Panc1 (cell line): ENCODE measurements at regions not wholly inside any gene's neighbourhood (a gene's known extent, or its start where the extent isn't known, plus 50 kb on each side); places are given as distances from the start of the nearest gene placed in this dataset.

Source experiments
- ATAC-seq: fragments of 200-7000 bp; cut with Tn5 transposase; 2 replicates; pipeline ENCODE4 v1.9.1; 2020; ENCODE audit warnings: mild to moderate bottlenecking, moderate library complexity
- BruUV-seq: library from RNA; stranded (reverse); fragments of 400-500 nt; replicated peaks from 2 replicates; lab custom pipeline; 2021; lab: Mats Ljungman, UMichigan
- CTCF ChIA-PET: fragments of 300-600 bp; sonication (Branson Sonifier 250); formaldehyde crosslinking; loops from one replicate; lab custom pipeline; 2022; ENCODE audit warnings: antibody characterized with exemption; lab: Charles Lee
- POLR2A ChIA-PET: fragments of 300-600 bp; sonication (Branson Sonifier 250); formaldehyde crosslinking; loops from one replicate; lab custom pipeline; 2022; ENCODE audit warnings: antibody characterized with exemption; lab: Charles Lee
- DNase-seq: peaks from one replicate; pipeline ENCODE4 v3.0.0-alpha.2; 2010; ENCODE audit warnings: low read depth, low spot score
- H3K27ac ChIP-seq: 2 replicates; pipeline ENCODE4 v1.5.1; 2011; ENCODE audit warnings: mild to moderate bottlenecking, low read length, inconsistent platforms
- H3K27me3 ChIP-seq: fragments of 200-500 bp; sonication (Bioruptor generic); 2 replicates; pipeline ENCODE4 v1.6.0; 2014; ENCODE audit warnings: low read length, inconsistent platforms; ENCODE audit not compliant: control insufficient read depth, insufficient read depth
- H3K36me3 ChIP-seq: fragments of 200-500 bp; sonication (Bioruptor generic); 2 replicates; pipeline ENCODE4 v1.5.1; 2014; ENCODE audit warnings: inconsistent platforms, mild to moderate bottlenecking, low read length, moderate library complexity; ENCODE audit not compliant: control insufficient read depth, insufficient read depth
- H3K4me1 ChIP-seq: 2 replicates; pipeline ENCODE4 v1.5.1; 2011; ENCODE audit warnings: inconsistent platforms, mild to moderate bottlenecking, low read length, moderate library complexity; ENCODE audit not compliant: control insufficient read depth, insufficient read depth
- H3K4me3 ChIP-seq, 2 experiments: 2 replicates each; pipeline ENCODE4 v1.5.1; 2011 to 2012; ENCODE audit warnings: low read depth in 2 of 2, low read length in 2 of 2, mild to moderate bottlenecking in 2 of 2, inconsistent platforms in 1 of 2, moderate library complexity in 1 of 2
- H3K9me3 ChIP-seq: fragments of 200-500 bp; sonication (Bioruptor generic); 2 replicates; pipeline ENCODE4 v1.5.1; 2014; ENCODE audit warnings: low read depth, mild to moderate bottlenecking, inconsistent platforms, low read length, moderate library complexity; ENCODE audit not compliant: control insufficient read depth, insufficient read depth
- POLR2AphosphoS5 ChIP-seq: IDR thresholded peaks from 2 replicates; pipeline ENCODE4 v1.6.1; 2012; ENCODE audit warnings: mild to moderate bottlenecking, low read depth, low read length, moderate library complexity
- SIN3A ChIP-seq: IDR thresholded peaks from 2 replicates; pipeline ENCODE4 v1.6.1; 2012; ENCODE audit warnings: low read depth, mild to moderate bottlenecking, low read length, moderate library complexity, borderline replicate concordance; ENCODE audit not compliant: insufficient read depth
- TCF7L2 ChIP-seq: IDR thresholded peaks from 2 replicates; pipeline ENCODE4 v1.6.1; 2011; ENCODE audit warnings: mild to moderate bottlenecking, low read depth, low read length, inconsistent platforms
- in situ Hi-C: cut with HindIII; loops from 2 replicates; pipeline ENCODE4 v1.10.0; 2016; ENCODE audit warnings: low sequenced_read_pairs, low pct_unique_long_range_greater_than_20kb
- intact Hi-C: fragments of 100-400 bp; cut with micrococcal nuclease; formaldehyde crosslinking; loops from one replicate; pipeline ENCODE4 v1.10.0; 2022; ENCODE audit not compliant: unreplicated experiment
- TF ChIP-seq, protein P1 (sequence below), 2 experiments: IDR thresholded peaks; 2 replicates each; pipeline ENCODE4 v1.6.1; 2011 to 2012; ENCODE audit warnings: low read depth in 2 of 2, control low read depth in 1 of 2, low read length in 1 of 2, mild to moderate bottlenecking in 1 of 2, moderate library complexity in 1 of 2; ENCODE audit not compliant: insufficient read depth in 1 of 2
- TF ChIP-seq, protein P2 (sequence below): fragments of 450-650 bp; IDR thresholded peaks from 2 replicates; pipeline ENCODE4 v1.5.1; 2017; ENCODE audit warnings: mild to moderate bottlenecking

DNA sequence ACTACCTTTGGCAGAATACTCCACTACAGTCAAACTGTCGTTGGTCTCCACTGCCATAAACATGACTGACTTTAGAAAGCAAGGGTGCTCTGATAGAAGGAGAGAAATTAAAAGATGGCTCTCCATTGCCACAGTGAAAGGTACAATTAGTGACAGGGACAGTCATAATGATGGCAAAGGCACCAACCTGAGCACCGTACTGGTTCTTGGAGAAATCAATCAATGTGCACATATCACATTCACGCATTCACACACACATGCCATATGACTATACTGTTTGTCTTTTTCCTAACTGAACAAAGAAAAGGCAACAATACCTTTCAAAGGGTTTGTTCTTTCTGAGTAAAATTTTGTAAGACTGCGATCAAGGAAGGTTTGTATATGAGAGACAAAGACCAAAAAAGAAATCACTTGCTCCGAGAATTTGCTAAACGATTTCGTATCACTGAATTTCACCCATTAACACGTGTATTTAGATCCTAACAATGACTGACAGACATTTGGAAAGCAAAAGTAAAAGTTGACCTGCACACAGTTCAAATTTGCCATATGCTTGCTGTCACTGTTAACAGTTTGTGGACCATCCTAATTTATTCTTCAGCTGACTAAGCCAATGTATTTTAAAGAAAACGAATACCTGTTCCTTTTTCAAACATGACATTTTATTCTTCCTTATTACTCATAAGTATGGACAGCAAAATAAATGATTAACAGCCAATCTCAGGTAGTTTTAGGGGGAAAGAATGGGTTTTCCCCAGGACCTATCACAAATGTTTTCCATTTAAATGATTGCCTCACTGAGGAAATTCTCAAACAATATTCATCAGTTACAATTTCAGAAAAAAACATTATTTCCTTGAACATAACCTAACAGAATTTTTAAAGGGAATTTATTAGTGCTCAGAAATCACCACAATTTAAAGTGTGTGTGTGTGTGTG lies 644.4 kb downstream of the ZEB2 start:
- BruUV-seq = no TSS peak
- POLR2A ChIA-PET = no interaction called here

DNA sequence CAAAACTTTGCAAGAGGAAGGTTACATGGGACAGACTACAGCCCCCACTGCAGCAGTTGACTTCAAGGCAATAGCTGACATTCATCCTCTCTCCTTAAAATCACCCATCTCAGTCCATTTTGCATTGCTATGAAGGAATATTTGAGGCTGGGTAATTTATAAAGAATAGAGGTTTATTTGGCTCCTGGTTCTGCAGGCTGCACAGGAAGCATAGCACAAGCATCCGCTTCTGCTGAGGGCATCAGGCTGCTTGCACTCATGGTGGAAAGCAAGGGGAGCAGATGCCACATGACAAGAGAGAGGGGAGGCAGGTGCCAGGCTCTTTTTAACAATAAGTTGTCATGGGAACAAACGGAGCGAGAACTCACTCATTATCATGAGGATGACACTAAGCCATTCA lies 646.0 kb downstream of the ZEB2 start:
- Histone ChIP-seq H3K27me3 (no peaks in the 10 kb centered on the region), H3K36me3 (no peaks in the 10 kb centered on the region), H3K27ac (no peak overlapping the region), H3K4me3 (no peak overlapping the region), H3K9me3 (0 out of 2 replicates have a peak, but pooled peaks cover 3% of the 10 kb centered on the region), H3K4me1 (no peaks in the 10 kb centered on the region)
- intact Hi-C loops (no loop called here), in situ Hi-C loops (no loop called here)
- ATAC-seq (no peak), DNase-seq (no peak)
- CTCF ChIA-PET = no interaction called here
- BruUV-seq = no TSS peak
- TF ChIP-seq, protein P1, sequence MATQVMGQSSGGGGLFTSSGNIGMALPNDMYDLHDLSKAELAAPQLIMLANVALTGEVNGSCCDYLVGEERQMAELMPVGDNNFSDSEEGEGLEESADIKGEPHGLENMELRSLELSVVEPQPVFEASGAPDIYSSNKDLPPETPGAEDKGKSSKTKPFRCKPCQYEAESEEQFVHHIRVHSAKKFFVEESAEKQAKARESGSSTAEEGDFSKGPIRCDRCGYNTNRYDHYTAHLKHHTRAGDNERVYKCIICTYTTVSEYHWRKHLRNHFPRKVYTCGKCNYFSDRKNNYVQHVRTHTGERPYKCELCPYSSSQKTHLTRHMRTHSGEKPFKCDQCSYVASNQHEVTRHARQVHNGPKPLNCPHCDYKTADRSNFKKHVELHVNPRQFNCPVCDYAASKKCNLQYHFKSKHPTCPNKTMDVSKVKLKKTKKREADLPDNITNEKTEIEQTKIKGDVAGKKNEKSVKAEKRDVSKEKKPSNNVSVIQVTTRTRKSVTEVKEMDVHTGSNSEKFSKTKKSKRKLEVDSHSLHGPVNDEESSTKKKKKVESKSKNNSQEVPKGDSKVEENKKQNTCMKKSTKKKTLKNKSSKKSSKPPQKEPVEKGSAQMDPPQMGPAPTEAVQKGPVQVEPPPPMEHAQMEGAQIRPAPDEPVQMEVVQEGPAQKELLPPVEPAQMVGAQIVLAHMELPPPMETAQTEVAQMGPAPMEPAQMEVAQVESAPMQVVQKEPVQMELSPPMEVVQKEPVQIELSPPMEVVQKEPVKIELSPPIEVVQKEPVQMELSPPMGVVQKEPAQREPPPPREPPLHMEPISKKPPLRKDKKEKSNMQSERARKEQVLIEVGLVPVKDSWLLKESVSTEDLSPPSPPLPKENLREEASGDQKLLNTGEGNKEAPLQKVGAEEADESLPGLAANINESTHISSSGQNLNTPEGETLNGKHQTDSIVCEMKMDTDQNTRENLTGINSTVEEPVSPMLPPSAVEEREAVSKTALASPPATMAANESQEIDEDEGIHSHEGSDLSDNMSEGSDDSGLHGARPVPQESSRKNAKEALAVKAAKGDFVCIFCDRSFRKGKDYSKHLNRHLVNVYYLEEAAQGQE (IDR thresholded peaks at IDR 0.05; ENCODE audit: insufficient read depth in 1 of 2, low read depth in 2 of 2, low read length in 1 of 2) = no peak
- no peak for TF ChIP-seq SIN3A
- no peak for TF ChIP-seq POLR2AphosphoS5
- no peak for TF ChIP-seq TCF7L2
- TF ChIP-seq, protein P2, sequence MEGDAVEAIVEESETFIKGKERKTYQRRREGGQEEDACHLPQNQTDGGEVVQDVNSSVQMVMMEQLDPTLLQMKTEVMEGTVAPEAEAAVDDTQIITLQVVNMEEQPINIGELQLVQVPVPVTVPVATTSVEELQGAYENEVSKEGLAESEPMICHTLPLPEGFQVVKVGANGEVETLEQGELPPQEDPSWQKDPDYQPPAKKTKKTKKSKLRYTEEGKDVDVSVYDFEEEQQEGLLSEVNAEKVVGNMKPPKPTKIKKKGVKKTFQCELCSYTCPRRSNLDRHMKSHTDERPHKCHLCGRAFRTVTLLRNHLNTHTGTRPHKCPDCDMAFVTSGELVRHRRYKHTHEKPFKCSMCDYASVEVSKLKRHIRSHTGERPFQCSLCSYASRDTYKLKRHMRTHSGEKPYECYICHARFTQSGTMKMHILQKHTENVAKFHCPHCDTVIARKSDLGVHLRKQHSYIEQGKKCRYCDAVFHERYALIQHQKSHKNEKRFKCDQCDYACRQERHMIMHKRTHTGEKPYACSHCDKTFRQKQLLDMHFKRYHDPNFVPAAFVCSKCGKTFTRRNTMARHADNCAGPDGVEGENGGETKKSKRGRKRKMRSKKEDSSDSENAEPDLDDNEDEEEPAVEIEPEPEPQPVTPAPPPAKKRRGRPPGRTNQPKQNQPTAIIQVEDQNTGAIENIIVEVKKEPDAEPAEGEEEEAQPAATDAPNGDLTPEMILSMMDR = no peak
- POLR2A ChIA-PET = no interaction called here

More for the DNA sequence above, 644.4 kb downstream of the ZEB2 start:
- intact Hi-C loops = no loop called here
- no peak overlapping the region for H3K27ac ChIP-seq
- DNase-seq = no peak
- TF ChIP-seq, protein P2 = no peak
- TF ChIP-seq POLR2AphosphoS5 (no peak), SIN3A (no peak), TCF7L2 (no peak)
- TF ChIP-seq, protein P1 (IDR thresholded peaks at IDR 0.05; ENCODE audit: insufficient read depth in 1 of 2, low read depth in 2 of 2, low read length in 1 of 2) = no peak
- H3K4me1 ChIP-seq = no peaks in the 10 kb centered on the region
- CTCF ChIA-PET = no interaction called here
- no peak for ATAC-seq
- H3K36me3 ChIP-seq = no peaks in the 10 kb centered on the region
- 0 out of 2 replicates have a peak, but pooled peaks cover 3% of the 10 kb centered on the region for H3K9me3 ChIP-seq
- no peak overlapping the region for H3K4me3 ChIP-seq
- H3K27me3 ChIP-seq = no peaks in the 10 kb centered on the region
- in situ Hi-C loops = no loop called here
